ENCODE measurements at regions not wholly inside any gene's neighbourhood (a gene's known extent, or its start where the extent isn't known, plus 50 kb on each side); places are given as distances from the start of the nearest gene placed in this dataset.

DNA sequence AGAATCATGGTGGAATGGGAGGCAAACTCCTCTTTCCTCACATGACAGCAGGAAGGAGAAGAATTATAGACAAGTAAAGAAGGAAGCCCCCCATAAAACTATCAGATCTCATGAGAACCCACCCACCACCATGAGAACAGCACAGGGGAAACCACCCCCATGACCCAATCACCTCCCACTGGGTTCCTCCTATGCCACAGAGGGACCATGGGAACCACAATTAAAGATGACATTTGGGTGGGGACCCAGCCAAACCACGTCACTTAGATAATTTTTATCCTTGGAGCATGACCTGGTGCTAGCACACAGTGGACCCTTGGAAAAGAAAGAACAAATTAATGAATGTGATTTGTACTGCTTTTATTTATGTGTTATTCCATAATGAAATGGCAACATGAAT, 188.6 kb upstream of the NCKAP5 start:
- no peak for DNase-seq (ENCODE audit: low read depth)
- no peak overlapping the region for H3K4me3 ChIP-seq (ENCODE audit: low read depth, low read length)

DNA sequence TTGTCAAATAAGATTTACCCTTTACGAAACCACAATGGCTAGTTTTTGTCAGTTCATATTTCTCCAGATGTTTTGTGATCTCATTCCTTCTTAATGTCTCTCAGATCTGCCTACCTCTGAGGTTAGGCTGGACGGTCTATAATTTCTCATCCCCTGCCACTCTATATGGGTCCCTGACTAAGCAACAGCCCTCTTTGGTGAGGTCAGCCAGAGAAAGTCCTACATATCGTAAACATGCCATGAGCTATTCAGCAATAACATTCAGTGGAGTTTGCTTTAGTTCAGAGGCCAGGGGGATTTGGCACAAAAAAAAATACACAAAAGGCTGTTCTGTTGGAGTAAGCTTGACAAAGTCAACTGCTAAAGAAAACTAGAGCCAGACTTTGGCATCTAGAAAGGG, 192.1 kb upstream of the NCKAP5 start:
- no peak for DNase-seq (ENCODE audit: low read depth)
- H3K4me3 ChIP-seq (ENCODE audit: low read depth, low read length) = no peak overlapping the region
- TF ChIP-seq POLR2A (IDR thresholded peaks at IDR 0.05; ENCODE audit: extremely low read depth, insufficient read length) = no peak
- TF ChIP-seq, protein P1, sequence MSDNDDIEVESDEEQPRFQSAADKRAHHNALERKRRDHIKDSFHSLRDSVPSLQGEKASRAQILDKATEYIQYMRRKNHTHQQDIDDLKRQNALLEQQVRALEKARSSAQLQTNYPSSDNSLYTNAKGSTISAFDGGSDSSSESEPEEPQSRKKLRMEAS (IDR thresholded peaks at IDR 0.05; ENCODE audit: low read depth, low read length) = no peak

More for the DNA sequence above, 188.6 kb upstream of the NCKAP5 start:
- TF ChIP-seq, protein P1 (IDR thresholded peaks at IDR 0.05; ENCODE audit: low read depth, low read length) = no peak
- no peak for TF ChIP-seq MYC (IDR thresholded peaks at IDR 0.05; ENCODE audit: low read depth, low read length)
- TF ChIP-seq, protein P2, sequence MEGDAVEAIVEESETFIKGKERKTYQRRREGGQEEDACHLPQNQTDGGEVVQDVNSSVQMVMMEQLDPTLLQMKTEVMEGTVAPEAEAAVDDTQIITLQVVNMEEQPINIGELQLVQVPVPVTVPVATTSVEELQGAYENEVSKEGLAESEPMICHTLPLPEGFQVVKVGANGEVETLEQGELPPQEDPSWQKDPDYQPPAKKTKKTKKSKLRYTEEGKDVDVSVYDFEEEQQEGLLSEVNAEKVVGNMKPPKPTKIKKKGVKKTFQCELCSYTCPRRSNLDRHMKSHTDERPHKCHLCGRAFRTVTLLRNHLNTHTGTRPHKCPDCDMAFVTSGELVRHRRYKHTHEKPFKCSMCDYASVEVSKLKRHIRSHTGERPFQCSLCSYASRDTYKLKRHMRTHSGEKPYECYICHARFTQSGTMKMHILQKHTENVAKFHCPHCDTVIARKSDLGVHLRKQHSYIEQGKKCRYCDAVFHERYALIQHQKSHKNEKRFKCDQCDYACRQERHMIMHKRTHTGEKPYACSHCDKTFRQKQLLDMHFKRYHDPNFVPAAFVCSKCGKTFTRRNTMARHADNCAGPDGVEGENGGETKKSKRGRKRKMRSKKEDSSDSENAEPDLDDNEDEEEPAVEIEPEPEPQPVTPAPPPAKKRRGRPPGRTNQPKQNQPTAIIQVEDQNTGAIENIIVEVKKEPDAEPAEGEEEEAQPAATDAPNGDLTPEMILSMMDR (IDR thresholded peaks at IDR 0.05; ENCODE audit: low read depth, low read length) = no peak
- no peak for TF ChIP-seq POLR2A (IDR thresholded peaks at IDR 0.05; ENCODE audit: extremely low read depth, insufficient read length)

DNA sequence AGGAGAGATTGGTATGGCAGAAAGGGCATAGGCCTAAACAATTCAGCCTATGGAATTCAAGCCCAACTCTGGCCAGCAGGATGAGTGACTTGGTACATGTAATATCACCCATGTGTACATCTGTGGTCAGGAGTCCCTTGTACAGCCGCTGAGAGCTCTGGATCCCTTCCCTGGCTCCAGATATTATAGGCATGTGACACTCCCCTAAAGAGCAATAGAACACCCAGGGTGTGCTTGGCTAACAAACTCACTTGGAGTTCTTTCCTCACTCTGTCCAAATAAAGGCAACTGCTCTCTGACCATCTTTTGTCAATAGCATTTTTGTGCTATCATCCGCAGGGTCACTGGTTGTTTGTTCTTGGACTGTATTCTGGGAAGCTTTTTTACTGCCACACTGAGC, 197.4 kb upstream of the NCKAP5 start:
- TF ChIP-seq, protein P1 (IDR thresholded peaks at IDR 0.05; ENCODE audit: low read depth, low read length) = no peak
- TF ChIP-seq POLR2A (IDR thresholded peaks at IDR 0.05; ENCODE audit: extremely low read depth, insufficient read length) (no peak), MYC (IDR thresholded peaks at IDR 0.05; ENCODE audit: low read depth, low read length) (no peak)
- TF ChIP-seq, protein P2 (IDR thresholded peaks at IDR 0.05; ENCODE audit: low read depth, low read length) = no peak
- no peak overlapping the region for H3K4me3 ChIP-seq (ENCODE audit: low read depth, low read length)
- no peak for DNase-seq (ENCODE audit: low read depth)

DNA sequence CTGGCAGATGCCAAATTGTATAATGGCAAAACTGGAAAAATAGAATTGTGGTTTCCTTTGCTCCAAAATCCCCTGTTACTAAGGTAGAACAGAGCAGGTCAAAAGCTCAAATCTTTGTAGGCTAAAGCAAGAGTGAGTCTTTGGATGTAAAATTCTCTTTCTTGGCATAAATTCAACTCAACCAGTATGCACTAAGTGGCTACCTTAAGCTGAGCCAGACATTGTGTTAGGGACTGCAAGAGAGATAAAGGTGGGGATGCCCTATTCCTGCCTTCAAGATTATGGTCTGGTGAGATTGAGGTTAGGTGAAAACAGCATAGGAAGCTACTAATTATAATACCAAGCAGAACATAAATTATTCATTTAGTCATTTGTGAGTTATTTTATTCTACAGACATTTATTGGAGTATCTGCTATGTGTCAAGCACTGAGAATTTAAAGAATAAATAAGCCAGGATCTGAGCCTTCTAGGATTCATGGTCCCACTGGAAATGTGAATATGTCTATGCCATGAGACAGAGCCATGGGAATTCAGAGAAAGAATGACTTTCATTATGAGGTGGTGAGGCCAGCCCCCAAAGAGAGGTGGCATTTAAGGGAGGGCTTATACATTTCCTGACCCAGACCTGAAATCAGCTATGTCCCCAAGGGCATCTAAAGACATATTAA, 198.0 kb upstream of the NCKAP5 start:
- no peak overlapping the region for H3K4me3 ChIP-seq (ENCODE audit: low read depth, low read length)
- TF ChIP-seq, protein P2 (IDR thresholded peaks at IDR 0.05; ENCODE audit: low read depth, low read length) = no peak
- TF ChIP-seq, protein P1 (IDR thresholded peaks at IDR 0.05; ENCODE audit: low read depth, low read length) = no peak
- TF ChIP-seq MYC (IDR thresholded peaks at IDR 0.05; ENCODE audit: low read depth, low read length) (no peak), POLR2A (IDR thresholded peaks at IDR 0.05; ENCODE audit: extremely low read depth, insufficient read length) (no peak)
- no peak for DNase-seq (ENCODE audit: low read depth)

DNA sequence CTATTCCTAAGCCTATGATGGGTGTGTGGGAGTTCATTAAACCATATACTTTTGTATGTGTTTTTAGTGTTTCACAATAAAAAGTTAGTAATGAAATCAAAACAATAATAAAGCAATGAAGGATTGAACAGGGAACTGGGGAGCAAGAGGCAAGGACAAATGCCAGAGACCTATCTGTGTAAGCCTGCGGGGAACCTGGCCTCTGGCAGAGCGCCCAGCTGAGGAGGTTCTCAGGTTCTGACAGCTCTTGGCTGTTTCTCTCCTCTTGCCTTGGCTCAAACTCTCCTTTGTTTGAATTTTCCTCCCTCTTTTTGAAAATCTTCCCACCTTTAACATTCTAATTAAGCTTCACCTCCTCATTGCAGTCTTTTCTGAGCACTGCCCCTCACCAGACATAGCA, 200.0 kb upstream of the NCKAP5 start:
- no peak for DNase-seq (ENCODE audit: low read depth)
- H3K4me3 ChIP-seq (ENCODE audit: low read depth, low read length) = no peak overlapping the region
- TF ChIP-seq MYC (IDR thresholded peaks at IDR 0.05; ENCODE audit: low read depth, low read length) (no peak), POLR2A (IDR thresholded peaks at IDR 0.05; ENCODE audit: extremely low read depth, insufficient read length) (no peak)
- TF ChIP-seq, protein P2 (IDR thresholded peaks at IDR 0.05; ENCODE audit: low read depth, low read length) = no peak
- TF ChIP-seq, protein P1 (IDR thresholded peaks at IDR 0.05; ENCODE audit: low read depth, low read length) = no peak

DNA sequence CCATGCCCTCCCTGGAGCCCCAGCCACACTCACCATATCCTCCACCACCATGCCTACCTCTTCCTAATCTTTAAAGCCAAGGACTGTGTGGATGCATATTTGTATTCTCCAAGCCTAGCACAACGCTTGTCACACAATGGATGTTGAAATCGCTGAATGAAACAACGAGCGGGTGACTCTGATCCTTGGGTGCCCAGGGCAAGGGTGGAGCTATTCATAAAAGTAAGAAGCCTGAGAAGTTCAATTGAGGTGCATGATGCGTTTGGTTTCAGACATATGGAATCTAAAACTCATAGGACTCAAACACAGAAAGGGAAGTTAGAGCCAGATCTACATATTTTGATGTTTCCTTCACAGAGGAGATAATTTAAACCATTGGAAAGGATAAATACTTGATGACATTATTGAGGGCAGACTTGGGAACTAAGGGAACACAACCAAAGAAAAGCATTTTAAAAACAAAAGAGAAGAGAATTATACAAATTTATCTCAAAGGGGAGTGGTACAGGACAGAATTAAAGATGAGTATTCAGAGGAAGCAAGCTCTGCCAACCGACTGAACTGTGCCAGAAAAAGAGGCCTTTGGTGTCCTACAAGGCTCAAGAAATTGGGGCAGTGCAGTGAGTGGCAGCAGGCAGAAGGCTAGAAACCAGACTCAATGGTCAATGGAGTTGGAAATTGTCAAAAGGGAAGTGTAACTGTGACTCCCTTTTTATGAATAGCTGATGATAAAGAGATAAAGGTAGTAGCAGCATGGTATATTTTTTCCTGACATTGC, 200.6 kb upstream of the NCKAP5 start:
- TF ChIP-seq, protein P2 (IDR thresholded peaks at IDR 0.05; ENCODE audit: low read depth, low read length) = no peak
- TF ChIP-seq MYC (IDR thresholded peaks at IDR 0.05; ENCODE audit: low read depth, low read length) (no peak), POLR2A (IDR thresholded peaks at IDR 0.05; ENCODE audit: extremely low read depth, insufficient read length) (no peak)
- TF ChIP-seq, protein P1 (IDR thresholded peaks at IDR 0.05; ENCODE audit: low read depth, low read length) = no peak
- H3K4me3 ChIP-seq (ENCODE audit: low read depth, low read length) = no peak overlapping the region
- peak; percentile 73 for DNase-seq (ENCODE audit: low read depth)

All from NB4 (cell line).